Left ventricle myocardium inferior (tissue), 1 donor: ENCODE measurements at regions not wholly inside any gene's neighbourhood (a gene's known extent, or its start where the extent isn't known, plus 50 kb on each side); places are given as distances from the start of the nearest gene placed in this dataset.

Experiments
- DNase-seq: peaks from one replicate; pipeline ENCODE4 v3.0.0-alpha.2; 2020
- H3K27ac ChIP-seq: fragments of 200-600 bp; replicated peaks from 2 replicates; pipeline ENCODE4 v1.8.0; 2021
- H3K27me3 ChIP-seq: fragments of 200-600 bp; 2 replicates; pipeline ENCODE4 v1.8.0; 2021; ENCODE audit warnings: low read depth
- H3K36me3 ChIP-seq: fragments of 200-600 bp; 2 replicates; pipeline ENCODE4 v1.8.0; 2021
- H3K4me1 ChIP-seq: fragments of 200-600 bp; 2 replicates; pipeline ENCODE4 v1.8.0; 2021
- H3K4me3 ChIP-seq: fragments of 200-600 bp; 2 replicates; pipeline ENCODE4 v1.8.0; 2021; ENCODE audit warnings: mild to moderate bottlenecking, moderate library complexity
- H3K9me3 ChIP-seq: fragments of 200-600 bp; replicated peaks from 2 replicates; pipeline ENCODE4 v1.8.0; 2021
- CTCF ChIP-seq: fragments of 200-600 bp; IDR thresholded peaks from 2 replicates; pipeline ENCODE4 v1.8.0; 2021; ENCODE audit warnings: antibody characterized with exemption, mild to moderate bottlenecking, borderline replicate concordance
- intact Hi-C: fragments of 100-400 bp; cut with micrococcal nuclease; formaldehyde crosslinking; loops from one replicate; pipeline ENCODE4 v1.11.0; 2022
- donor health status: DM: no; HTN: yes; CAD: no; lungs with severe emphysema.

- H3K9me3 ChIP-seq, result no peaks in the 10 kb centered on the region
- no peaks in the 10 kb centered on the region for H3K4me1 ChIP-seq
- H3K27ac ChIP-seq, result no peak overlapping the region
- no peak for DNase-seq
- no peaks in the 10 kb centered on the region for H3K36me3 ChIP-seq
- H3K4me3 ChIP-seq, result no peak overlapping the region
- intact Hi-C loops, result no loop called here
- TF ChIP-seq CTCF, result no peak
- no peaks in the 10 kb centered on the region for H3K27me3 ChIP-seq
Measured at GRCh38 chr4:20615486-20616260, 84.6 kb upstream of the PACRGL start.

GRCh38 chr4:20616313-20616712, 83.9 kb upstream of the PACRGL start:
- Histone ChIP-seq H3K4me1 (no peaks in the 10 kb centered on the region), H3K4me3 (no peak overlapping the region), H3K27ac (no peak overlapping the region), H3K27me3 (no peaks in the 10 kb centered on the region), H3K36me3 (no peaks in the 10 kb centered on the region), H3K9me3 (no peaks in the 10 kb centered on the region)
- intact Hi-C loops, result no loop called here
- no peak for TF ChIP-seq CTCF
- no peak for DNase-seq

GRCh38 chr4:20616848-20617247, 83.4 kb upstream of the PACRGL start:
- Histone ChIP-seq H3K27ac (no peak overlapping the region), H3K36me3 (no peaks in the 10 kb centered on the region), H3K4me3 (no peak overlapping the region), H3K27me3 (no peaks in the 10 kb centered on the region), H3K9me3 (no peaks in the 10 kb centered on the region), H3K4me1 (no peaks in the 10 kb centered on the region)
- DNase-seq, result no peak
- TF ChIP-seq CTCF, result no peak
- intact Hi-C loops, result no loop called here

- H3K27me3 ChIP-seq, result no peaks in the 10 kb centered on the region
- H3K27ac ChIP-seq, result no peak overlapping the region
- no peaks in the 10 kb centered on the region for H3K9me3 ChIP-seq
- DNase-seq, result peak; percentile 27
- no peak overlapping the region for H3K4me3 ChIP-seq
- no peak for TF ChIP-seq CTCF
- intact Hi-C loops, result no loop called here
- H3K36me3 ChIP-seq, result no peaks in the 10 kb centered on the region
- H3K4me1 ChIP-seq, result no peaks in the 10 kb centered on the region
Measured at GRCh38 chr4:20617678-20618396, 82.4 kb upstream of the PACRGL start.

- intact Hi-C loops, result no loop called here
- DNase-seq, result no peak
- no peaks in the 10 kb centered on the region for H3K9me3 ChIP-seq
- H3K4me1 ChIP-seq, result no peaks in the 10 kb centered on the region
- TF ChIP-seq CTCF, result no peak
- no peak overlapping the region for H3K27ac ChIP-seq
- no peaks in the 10 kb centered on the region for H3K27me3 ChIP-seq
- no peak overlapping the region for H3K4me3 ChIP-seq
- H3K36me3 ChIP-seq, result no peaks in the 10 kb centered on the region
Measured at GRCh38 chr4:20618731-20619130, 81.5 kb upstream of the PACRGL start.
